Panc1 (cell line): ENCODE measurements at regions not wholly inside any gene's neighbourhood (a gene's known extent, or its start where the extent isn't known, plus 50 kb on each side); places are given as distances from the start of the nearest gene placed in this dataset.

Source experiments
- ATAC-seq: fragments of 200-7000 bp; cut with Tn5 transposase; 2 replicates; pipeline ENCODE4 v1.9.1; 2020; ENCODE audit warnings: mild to moderate bottlenecking, moderate library complexity
- BruUV-seq: library from RNA; stranded (reverse); fragments of 400-500 nt; replicated peaks from 2 replicates; lab custom pipeline; 2021; lab: Mats Ljungman, UMichigan
- CTCF ChIA-PET: fragments of 300-600 bp; sonication (Branson Sonifier 250); formaldehyde crosslinking; loops from one replicate; lab custom pipeline; 2022; ENCODE audit warnings: antibody characterized with exemption; lab: Charles Lee
- POLR2A ChIA-PET: fragments of 300-600 bp; sonication (Branson Sonifier 250); formaldehyde crosslinking; loops from one replicate; lab custom pipeline; 2022; ENCODE audit warnings: antibody characterized with exemption; lab: Charles Lee
- DNase-seq: peaks from one replicate; pipeline ENCODE4 v3.0.0-alpha.2; 2010; ENCODE audit warnings: low read depth, low spot score
- H3K27ac ChIP-seq: 2 replicates; pipeline ENCODE4 v1.5.1; 2011; ENCODE audit warnings: mild to moderate bottlenecking, low read length, inconsistent platforms
- H3K27me3 ChIP-seq: fragments of 200-500 bp; sonication (Bioruptor generic); 2 replicates; pipeline ENCODE4 v1.6.0; 2014; ENCODE audit warnings: low read length, inconsistent platforms; ENCODE audit not compliant: control insufficient read depth, insufficient read depth
- H3K36me3 ChIP-seq: fragments of 200-500 bp; sonication (Bioruptor generic); 2 replicates; pipeline ENCODE4 v1.5.1; 2014; ENCODE audit warnings: inconsistent platforms, mild to moderate bottlenecking, low read length, moderate library complexity; ENCODE audit not compliant: control insufficient read depth, insufficient read depth
- H3K4me1 ChIP-seq: 2 replicates; pipeline ENCODE4 v1.5.1; 2011; ENCODE audit warnings: inconsistent platforms, mild to moderate bottlenecking, low read length, moderate library complexity; ENCODE audit not compliant: control insufficient read depth, insufficient read depth
- H3K4me3 ChIP-seq, 2 experiments: 2 replicates each; pipeline ENCODE4 v1.5.1; 2011 to 2012; ENCODE audit warnings: low read depth in 2 of 2, low read length in 2 of 2, mild to moderate bottlenecking in 2 of 2, inconsistent platforms in 1 of 2, moderate library complexity in 1 of 2
- H3K9me3 ChIP-seq: fragments of 200-500 bp; sonication (Bioruptor generic); 2 replicates; pipeline ENCODE4 v1.5.1; 2014; ENCODE audit warnings: low read depth, mild to moderate bottlenecking, inconsistent platforms, low read length, moderate library complexity; ENCODE audit not compliant: control insufficient read depth, insufficient read depth
- CTCF ChIP-seq: fragments of 450-650 bp; IDR thresholded peaks from 2 replicates; pipeline ENCODE4 v1.5.1; 2017; ENCODE audit warnings: mild to moderate bottlenecking
- POLR2AphosphoS5 ChIP-seq: IDR thresholded peaks from 2 replicates; pipeline ENCODE4 v1.6.1; 2012; ENCODE audit warnings: mild to moderate bottlenecking, low read depth, low read length, moderate library complexity
- REST ChIP-seq, 2 experiments: IDR thresholded peaks; 2 replicates each; pipeline ENCODE4 v1.6.1; 2011 to 2012; ENCODE audit warnings: low read depth in 2 of 2, control low read depth in 1 of 2, low read length in 1 of 2, mild to moderate bottlenecking in 1 of 2, moderate library complexity in 1 of 2; ENCODE audit not compliant: insufficient read depth in 1 of 2
- SIN3A ChIP-seq: IDR thresholded peaks from 2 replicates; pipeline ENCODE4 v1.6.1; 2012; ENCODE audit warnings: low read depth, mild to moderate bottlenecking, low read length, moderate library complexity, borderline replicate concordance; ENCODE audit not compliant: insufficient read depth
- TCF7L2 ChIP-seq: IDR thresholded peaks from 2 replicates; pipeline ENCODE4 v1.6.1; 2011; ENCODE audit warnings: mild to moderate bottlenecking, low read depth, low read length, inconsistent platforms
- in situ Hi-C: cut with HindIII; loops from 2 replicates; pipeline ENCODE4 v1.10.0; 2016; ENCODE audit warnings: low sequenced_read_pairs, low pct_unique_long_range_greater_than_20kb
- intact Hi-C: fragments of 100-400 bp; cut with micrococcal nuclease; formaldehyde crosslinking; loops from one replicate; pipeline ENCODE4 v1.10.0; 2022; ENCODE audit not compliant: unreplicated experiment

GRCh38 chr14:54170301-54170700 lies 213.7 kb upstream of the BMP4 start:
- DNase-seq (no peak), ATAC-seq (no peak)
- H3K36me3 ChIP-seq = no peaks in the 10 kb centered on the region
- no peaks in the 10 kb centered on the region for H3K27me3 ChIP-seq
- POLR2A ChIA-PET = no interaction called here
- H3K9me3 ChIP-seq = no peaks in the 10 kb centered on the region
- no peaks in the 10 kb centered on the region for H3K4me1 ChIP-seq
- CTCF ChIA-PET = no interaction called here
- no peak overlapping the region for H3K4me3 ChIP-seq
- no TSS peak for BruUV-seq
- TF ChIP-seq TCF7L2 = no peak
- TF ChIP-seq CTCF = no peak
- TF ChIP-seq REST (IDR thresholded peaks at IDR 0.05; ENCODE audit: insufficient read depth in 1 of 2, low read depth in 2 of 2, low read length in 1 of 2) = no peak
- TF ChIP-seq POLR2AphosphoS5 = no peak
- no peak for TF ChIP-seq SIN3A
- intact Hi-C loops (loop anchor here (10.0 kb wide), 1 partner anchor 164 kb away; no protein-coding TSS in a partner anchor), in situ Hi-C loops (no loop called here)
- no peak overlapping the region for H3K27ac ChIP-seq

DNA sequence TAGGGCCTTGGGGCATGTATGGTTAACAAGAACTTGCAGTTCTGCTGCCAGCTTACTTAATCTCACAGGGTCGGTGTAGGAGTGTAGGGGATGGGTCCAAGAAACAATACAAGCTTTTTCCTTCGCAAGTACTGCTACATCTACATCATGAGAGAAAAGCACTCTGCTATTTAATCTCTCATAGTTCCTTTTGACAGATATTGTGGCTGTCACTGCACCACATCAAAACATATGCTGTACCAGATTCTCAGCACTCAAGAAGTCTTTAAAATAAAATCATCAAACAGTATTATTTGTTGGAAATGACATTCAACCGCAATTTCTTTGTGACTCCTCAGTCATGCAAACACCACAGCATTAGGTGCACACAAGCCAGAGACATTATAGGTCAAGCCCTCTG lies 215.5 kb upstream of the BMP4 start:
- in situ Hi-C loops = no loop called here
- CTCF ChIA-PET = no interaction called here
- ATAC-seq (no peak), DNase-seq (no peak)
- intact Hi-C loops = loop anchor here (10.0 kb wide), 1 partner anchor 163 kb away; no protein-coding TSS in a partner anchor
- no TSS peak for BruUV-seq
- no peaks in the 10 kb centered on the region for H3K36me3 ChIP-seq
- no peak overlapping the region for H3K4me3 ChIP-seq
- no peaks in the 10 kb centered on the region for H3K27me3 ChIP-seq
- H3K27ac ChIP-seq = no peak overlapping the region
- H3K4me1 ChIP-seq = no peaks in the 10 kb centered on the region
- POLR2A ChIA-PET = no interaction called here
- no peaks in the 10 kb centered on the region for H3K9me3 ChIP-seq
- TF ChIP-seq CTCF = no peak
- TF ChIP-seq SIN3A = no peak
- no peak for TF ChIP-seq REST (IDR thresholded peaks at IDR 0.05; ENCODE audit: insufficient read depth in 1 of 2, low read depth in 2 of 2, low read length in 1 of 2)
- no peak for TF ChIP-seq TCF7L2
- TF ChIP-seq POLR2AphosphoS5 = no peak
